RKO (cell line): ENCODE measurements at regions not wholly inside any gene's neighbourhood (a gene's known extent, or its start where the extent isn't known, plus 50 kb on each side); places are given as distances from the start of the nearest gene placed in this dataset.
A peak's percentile ranks its signal among the peaks of the same experiment; 100 is the strongest.

Source experiments
- DNase-seq: peaks from one replicate; pipeline ENCODE4 v3.0.0-alpha.2; 2016; ENCODE audit warnings: low spot score

DNA sequence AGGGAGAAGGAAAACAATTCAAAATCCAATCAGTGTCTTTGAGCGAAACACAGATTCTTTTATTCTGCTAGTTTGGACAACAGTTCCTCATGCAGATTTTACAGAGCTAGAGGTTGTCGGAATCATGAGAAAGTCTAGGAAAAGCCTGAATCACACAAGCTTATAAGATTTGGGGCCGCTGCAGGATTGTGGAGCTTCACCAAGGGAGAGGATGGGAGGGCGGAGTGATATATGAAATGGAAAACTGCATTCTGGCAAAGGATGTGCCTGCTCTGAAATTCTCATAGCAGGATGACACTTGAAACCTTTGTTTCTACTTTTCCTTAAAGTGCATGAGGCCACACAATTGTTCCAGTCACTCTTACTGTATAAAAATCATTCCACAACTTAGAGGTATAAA lies 134.3 kb downstream of the OR2K2 start:
- no peak for DNase-seq

DNA sequence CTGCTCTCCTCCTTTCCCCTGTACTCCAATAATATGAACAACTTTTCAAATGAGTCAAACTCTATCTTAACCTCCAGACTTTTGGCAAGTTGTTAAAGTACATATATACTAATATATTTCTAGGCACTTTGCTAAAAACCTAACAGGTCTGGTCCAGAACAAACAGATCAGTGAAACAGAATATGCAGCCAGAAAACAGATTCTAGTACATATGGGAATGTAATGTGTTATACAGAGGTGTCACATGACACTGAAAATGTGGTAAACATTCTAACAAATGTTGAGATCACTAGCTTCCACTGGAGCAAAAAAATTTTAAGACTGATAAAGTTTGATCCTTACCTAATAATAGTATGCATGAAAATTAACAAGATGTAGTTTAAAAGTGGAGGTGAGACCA lies 136.9 kb downstream of the OR2K2 start:
- no peak for DNase-seq

DNA sequence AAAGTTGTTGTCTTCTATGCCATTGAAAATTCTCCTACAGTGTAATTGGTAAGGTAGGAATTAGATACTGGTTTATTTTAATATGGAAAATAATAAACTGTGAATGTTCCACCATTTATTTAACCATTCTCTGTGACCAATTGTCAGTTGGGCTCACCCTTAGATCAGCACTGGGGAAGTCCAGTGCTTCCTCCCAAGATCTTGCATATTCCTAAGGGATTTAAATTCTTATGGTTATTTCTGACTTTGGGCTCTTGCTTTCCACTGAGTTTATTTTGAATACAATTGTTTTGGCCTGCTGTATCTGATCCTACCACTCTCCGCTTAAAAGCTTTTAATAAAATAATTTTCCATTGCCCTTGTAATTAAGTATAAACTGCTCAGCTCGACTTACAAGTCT lies 137.4 kb downstream of the OR2K2 start:
- no peak for DNase-seq

- DNase-seq: no peak
These were observed 139.7 kb downstream of the OR2K2 start for GRCh38 chr9:111190347-111190746.

GRCh38 chr9:111187376-111187775 lies 142.6 kb downstream of the OR2K2 start:
- no peak for DNase-seq

DNA sequence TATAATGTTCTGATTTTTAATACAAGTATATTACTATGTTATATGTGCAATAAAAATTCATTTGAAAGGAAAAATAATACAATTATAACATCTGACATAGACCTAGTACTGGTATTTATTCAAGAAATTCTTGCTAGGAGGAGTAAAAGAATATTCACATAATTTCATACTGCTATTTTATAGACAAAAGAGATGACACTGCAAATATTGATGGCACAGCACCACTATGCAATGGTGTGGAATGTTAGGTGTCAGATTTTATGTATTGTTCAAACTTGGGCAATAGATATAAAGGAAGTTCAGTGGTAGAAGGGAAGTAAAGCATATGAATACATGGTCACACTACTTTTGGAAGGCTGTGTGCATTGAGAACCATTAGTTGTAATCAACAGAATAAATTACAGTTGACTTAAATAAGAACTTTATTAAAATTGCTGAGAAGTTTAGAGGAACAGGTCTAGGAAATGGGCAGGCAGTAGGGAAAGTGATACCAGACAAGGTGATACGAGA lies 143.9 kb downstream of the OR2K2 start:
- DNase-seq: no peak

GRCh38 chr9:111180811-111181210 lies 142.5 kb upstream of the LPAR1 start:
- DNase-seq: no peak

DNA sequence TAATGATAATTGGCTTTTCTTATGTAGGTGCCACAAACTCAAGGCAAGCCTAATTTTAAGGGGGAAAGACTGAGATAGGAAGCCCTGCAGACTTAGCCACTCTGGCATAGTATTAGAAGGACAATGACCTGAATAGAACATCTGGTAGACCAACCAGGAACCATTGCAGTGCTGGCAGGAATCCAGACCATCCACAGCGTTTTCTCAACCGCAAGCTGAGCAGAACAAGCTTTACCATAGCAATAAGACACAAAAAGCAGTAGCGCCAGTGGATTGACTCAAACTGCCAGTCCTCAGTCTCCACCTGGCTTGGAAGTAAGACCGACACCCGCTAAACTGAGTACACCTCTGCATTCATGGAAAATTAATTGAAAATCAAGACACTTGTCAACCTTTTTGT lies 141.3 kb upstream of the LPAR1 start:
- no peak for DNase-seq

DNA sequence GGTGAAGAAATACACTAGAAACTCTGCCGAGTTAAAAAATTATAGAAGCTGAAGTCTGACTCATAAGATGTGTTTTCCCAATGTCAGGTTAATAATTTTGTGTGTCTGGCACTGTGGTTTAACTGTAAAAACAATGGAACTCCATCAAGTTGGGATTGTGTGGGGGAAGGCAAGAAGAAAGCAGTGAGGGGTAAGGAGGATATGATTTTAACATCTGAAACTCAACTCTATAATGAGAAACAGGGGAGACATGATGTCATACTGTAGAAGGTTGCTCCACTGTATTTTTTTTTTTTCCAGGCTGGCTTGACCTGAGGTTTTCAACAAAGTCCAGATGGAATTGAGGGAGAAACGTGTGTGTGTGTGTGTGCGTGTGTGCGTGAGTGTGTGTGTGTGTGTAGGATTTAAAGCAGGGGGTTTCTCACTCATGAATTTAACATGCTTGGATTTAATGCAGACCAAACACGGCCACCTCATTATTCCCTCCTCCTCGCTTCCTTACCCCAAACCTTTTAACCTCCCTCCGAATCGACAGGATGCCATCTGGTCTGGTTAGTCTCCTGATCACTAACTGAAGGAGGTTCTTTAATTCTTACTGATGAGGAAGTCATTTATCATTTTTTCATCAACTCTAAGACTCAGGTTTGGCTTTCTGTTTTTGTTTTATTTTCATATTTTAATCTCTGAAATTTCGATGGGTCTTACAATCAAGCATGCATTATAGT lies 140.2 kb upstream of the LPAR1 start:
- no peak for DNase-seq

- DNase-seq: no peak
These were observed 138.2 kb upstream of the LPAR1 start for GRCh38 chr9:111176511-111176910.

DNA sequence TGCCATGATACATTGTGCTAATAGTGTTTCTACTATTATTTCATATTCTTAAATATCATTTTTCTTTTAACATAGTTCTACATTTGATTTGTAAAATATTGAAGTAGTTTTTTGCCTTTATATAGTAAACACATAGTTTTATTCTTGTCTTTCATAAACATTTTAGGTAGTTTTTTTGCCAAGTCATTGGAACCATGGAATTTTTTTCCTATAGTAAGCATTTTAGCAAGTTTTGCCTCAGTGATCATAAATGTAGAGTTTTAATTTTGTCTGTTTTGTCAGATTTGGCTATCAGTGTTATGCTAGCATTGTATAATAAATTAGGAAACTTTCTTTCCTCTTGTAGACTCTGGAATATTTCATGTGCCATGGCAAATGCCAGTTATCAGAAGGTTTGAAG lies 137.1 kb upstream of the LPAR1 start:
- no peak for DNase-seq

DNA sequence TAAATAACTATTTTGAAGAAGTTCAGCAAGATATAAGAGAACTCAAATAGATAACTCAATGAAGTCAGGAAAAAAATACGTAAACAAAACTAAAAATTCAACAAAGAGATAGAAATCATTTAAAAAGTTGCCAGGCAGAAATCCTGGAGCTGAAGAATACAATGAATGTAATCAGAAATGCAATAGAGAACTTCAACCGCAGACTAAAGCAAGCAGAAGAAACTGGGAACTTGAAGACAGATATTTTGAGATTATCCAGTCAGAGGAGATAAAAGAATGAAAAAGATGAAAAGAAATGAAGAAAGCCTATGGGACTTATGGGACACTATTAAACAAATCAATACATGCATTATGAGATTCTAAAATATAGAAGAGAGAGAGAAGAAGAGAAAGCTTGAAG lies 129.1 kb upstream of the LPAR1 start:
- DNase-seq: no peak

GRCh38 chr9:111163716-111164389 lies 125.6 kb upstream of the LPAR1 start:
- DNase-seq: no peak

- no peak for DNase-seq
These were observed 123.8 kb upstream of the LPAR1 start for GRCh38 chr9:111162026-111162425.

- peak; percentile 49 for DNase-seq
These were observed 122.7 kb upstream of the LPAR1 start for GRCh38 chr9:111161015-111161415.

GRCh38 chr9:111158999-111159398 lies 120.7 kb upstream of the LPAR1 start:
- no peak for DNase-seq

DNA sequence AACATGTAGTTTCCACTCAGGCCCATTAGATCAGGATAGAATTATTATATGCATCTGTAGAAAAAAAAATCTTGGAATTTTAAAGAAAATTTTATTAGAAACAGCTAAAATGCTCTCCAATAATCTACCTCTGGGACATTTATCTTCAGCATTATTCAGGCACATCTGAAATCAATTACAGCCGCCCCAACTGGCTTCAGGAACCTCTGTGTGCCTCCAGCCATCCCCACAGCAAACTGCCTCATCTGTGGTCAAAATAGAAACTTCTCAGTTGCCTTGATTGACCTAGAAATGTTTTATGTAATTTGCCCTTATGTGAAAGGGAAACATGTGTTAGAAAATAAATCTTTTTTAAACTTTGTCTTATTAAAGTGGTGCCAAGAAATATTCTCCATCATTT lies 120.1 kb upstream of the LPAR1 start:
- DNase-seq: no peak

DNA sequence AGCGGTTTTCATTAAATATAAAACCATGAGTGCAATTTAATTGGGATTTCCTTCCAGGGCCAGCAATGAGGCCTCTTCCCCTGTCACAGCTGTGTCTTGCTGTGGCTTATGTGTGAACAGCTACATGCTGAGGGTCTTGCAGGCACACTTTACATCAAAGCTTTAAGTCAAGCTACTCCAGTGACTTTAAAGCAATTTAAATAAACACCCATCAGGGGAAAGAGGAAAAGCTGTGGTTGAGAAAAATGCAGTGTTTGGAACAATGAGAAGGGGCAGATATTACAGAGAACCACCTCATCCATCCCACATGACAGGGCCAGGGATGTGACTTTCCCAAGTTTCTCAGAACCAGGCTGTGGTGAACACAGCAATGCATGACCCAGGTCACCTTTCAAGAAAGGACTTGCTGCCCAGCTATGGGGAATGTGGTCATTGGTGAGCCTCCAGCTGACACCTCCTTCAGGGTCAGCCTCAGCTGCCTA lies 115.9 kb upstream of the LPAR1 start:
- no peak for DNase-seq

GRCh38 chr9:111152614-111153406 lies 114.5 kb upstream of the LPAR1 start:
- no peak for DNase-seq

- DNase-seq: peak; percentile 31
These were observed 113.3 kb upstream of the LPAR1 start for GRCh38 chr9:111151537-111151936.

DNA sequence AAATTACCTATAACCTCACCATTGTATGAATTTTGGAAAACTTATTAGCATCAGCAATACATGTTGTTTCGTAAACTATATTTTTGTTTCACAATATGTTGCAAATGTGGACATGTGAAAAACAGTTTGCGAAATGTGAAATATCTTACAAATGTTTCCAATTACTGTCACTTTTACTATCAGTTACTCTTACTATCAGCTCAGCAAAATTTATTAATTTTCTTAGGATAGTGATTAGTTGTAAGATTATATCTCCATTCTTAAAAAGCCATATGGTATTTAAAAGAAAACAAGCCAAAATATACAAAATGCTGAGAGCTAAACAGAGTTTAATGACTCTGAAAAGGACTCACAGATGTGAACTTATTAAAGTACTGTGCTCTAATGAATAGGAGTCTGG lies 111.9 kb upstream of the LPAR1 start:
- DNase-seq: no peak

- peak; percentile 16 for DNase-seq
These were observed 110.9 kb upstream of the LPAR1 start for GRCh38 chr9:111149018-111149759.
